EL (cell line): ENCODE measurements at regions not wholly inside any gene's neighbourhood (a gene's known extent, or its start where the extent isn't known, plus 50 kb on each side); places are given as distances from the start of the nearest gene placed in this dataset.
A peak's percentile ranks its signal among the peaks of the same experiment; 100 is the strongest.
"Not testable (repeated sequence)": the region's sequence is repeated elsewhere in the genome, so short reads cannot be mapped to it uniquely, and the experiment has no call there.

Experiments used
- DNase-seq: peaks from one replicate; pipeline ENCODE4 v3.0.0-alpha.2; 2016

- DNase-seq = no peak
Measured at GRCh38 chr4:166153548-166153947, 280.5 kb downstream of the TLL1 start.

GRCh38 chr4:166162327-166162726 is 289.3 kb downstream of the TLL1 start:
- DNase-seq = no peak

- peak; percentile 74 for DNase-seq
Measured at GRCh38 chr4:166165829-166166420, 292.9 kb downstream of the TLL1 start.

- DNase-seq = peak; percentile 55
Measured at GRCh38 chr4:166169111-166169510, 296.1 kb downstream of the TLL1 start.

GRCh38 chr4:166172619-166173018 is 299.6 kb downstream of the TLL1 start:
- peak; percentile 6 for DNase-seq

- DNase-seq = peak; percentile 59
Measured at GRCh38 chr4:166174717-166175490, 301.9 kb downstream of the TLL1 start.

GRCh38 chr4:166182145-166182544 is 309.1 kb downstream of the TLL1 start:
- peak; percentile 9 for DNase-seq

- DNase-seq = peak; percentile 17
Measured at GRCh38 chr4:166195101-166195500, 322.1 kb downstream of the TLL1 start.

GRCh38 chr4:166197166-166197565 is 324.1 kb downstream of the TLL1 start:
- peak; percentile 3 for DNase-seq

GRCh38 chr4:166198041-166198440 is 325.0 kb downstream of the TLL1 start:
- no peak for DNase-seq

- DNase-seq = no peak
Measured at GRCh38 chr4:166198516-166199310, 325.7 kb downstream of the TLL1 start.

- DNase-seq = no peak
Measured at GRCh38 chr4:166202991-166203390, 330.0 kb downstream of the TLL1 start.

GRCh38 chr4:166212326-166212725 is 339.3 kb downstream of the TLL1 start:
- not testable (repeated sequence) for DNase-seq

GRCh38 chr4:166222271-166222670 is 349.2 kb downstream of the TLL1 start:
- DNase-seq = no peak

- no peak for DNase-seq
Measured at GRCh38 chr4:166228112-166228511, 355.1 kb downstream of the TLL1 start.

GRCh38 chr4:166229799-166230198 is 356.8 kb downstream of the TLL1 start:
- no peak for DNase-seq

GRCh38 chr4:166230841-166231240 is 357.8 kb downstream of the TLL1 start:
- peak; percentile 1 for DNase-seq

GRCh38 chr4:166239354-166239753 is 366.3 kb downstream of the TLL1 start:
- DNase-seq = no peak

- DNase-seq = peak; percentile 16
Measured at GRCh38 chr4:166252487-166253402, 379.7 kb downstream of the TLL1 start.

GRCh38 chr4:166257276-166257675 is 384.2 kb downstream of the TLL1 start:
- no peak for DNase-seq

GRCh38 chr4:166257891-166258290 is 384.9 kb downstream of the TLL1 start:
- DNase-seq = no peak

- DNase-seq = no peak
Measured at GRCh38 chr4:166259081-166259480, 386.0 kb downstream of the TLL1 start.
